Epithelial cell of esophagus (primary cell): ENCODE measurements at regions not wholly inside any gene's neighbourhood (a gene's known extent, or its start where the extent isn't known, plus 50 kb on each side); places are given as distances from the start of the nearest gene placed in this dataset.
A peak's percentile ranks its signal among the peaks of the same experiment; 100 is the strongest.

Source experiments
- DNase-seq: peaks from one replicate; pipeline ENCODE4 v3.0.0; 2010; ENCODE audit warnings: low read depth
- H3K4me3 ChIP-seq: 2 replicates; pipeline ENCODE4 v1.5.1; 2011; ENCODE audit warnings: mild to moderate bottlenecking, low read length, control low read depth
- CTCF ChIP-seq: IDR thresholded peaks from 2 replicates; pipeline ENCODE4 v1.5.1; 2011; ENCODE audit warnings: low read depth, mild to moderate bottlenecking, low read length, control low read depth, inconsistent platforms; ENCODE audit not compliant: insufficient read depth; ENCODE audit errors: missing control alignments

GRCh38 chr12:30134229-30134628 lies 350.5 kb upstream of the TMTC1 start:
- peak; percentile 3 for DNase-seq
- TF ChIP-seq CTCF: no peak
- no peak overlapping the region for H3K4me3 ChIP-seq

GRCh38 chr12:30126944-30127343 lies 343.2 kb upstream of the TMTC1 start:
- no peak overlapping the region for H3K4me3 ChIP-seq
- DNase-seq: peak; percentile 42
- TF ChIP-seq CTCF: no peak

GRCh38 chr12:30120522-30120921 lies 336.8 kb upstream of the TMTC1 start:
- no peak for TF ChIP-seq CTCF
- no peak for DNase-seq
- H3K4me3 ChIP-seq: no peak overlapping the region

GRCh38 chr12:30117483-30117882 lies 333.7 kb upstream of the TMTC1 start:
- TF ChIP-seq CTCF: no peak
- no peak overlapping the region for H3K4me3 ChIP-seq
- DNase-seq: no peak

GRCh38 chr12:30111719-30112118 lies 328.0 kb upstream of the TMTC1 start:
- no peak for DNase-seq

GRCh38 chr12:30110958-30111586 lies 327.3 kb upstream of the TMTC1 start:
- peak; percentile 15 for DNase-seq
- H3K4me3 ChIP-seq: no peak overlapping the region
- no peak for TF ChIP-seq CTCF

More at GRCh38 chr12:30111719-30112118, 328.0 kb upstream of the TMTC1 start:
- no peak overlapping the region for H3K4me3 ChIP-seq
- no peak for TF ChIP-seq CTCF

GRCh38 chr12:30110498-30110897 lies 326.8 kb upstream of the TMTC1 start:
- DNase-seq: no peak
- no peak overlapping the region for H3K4me3 ChIP-seq
- no peak for TF ChIP-seq CTCF
